CD8-positive, alpha-beta memory T cell (primary cell): ENCODE measurements at regions not wholly inside any gene's neighbourhood (a gene's known extent, or its start where the extent isn't known, plus 50 kb on each side); places are given as distances from the start of the nearest gene placed in this dataset.

ENCODE experiments used
- CTCF ChIA-PET: fragments of 350-600 bp; sonication (Branson Sonifier 250); formaldehyde crosslinking; loops from one replicate; lab custom pipeline; 2021; ENCODE audit warnings: antibody characterized with exemption; lab: Charles Lee
- POLR2A ChIA-PET: fragments of 350-600 bp; sonication (Branson Sonifier 250); formaldehyde crosslinking; loops from one replicate; lab custom pipeline; 2021; ENCODE audit warnings: antibody characterized with exemption; lab: Charles Lee
- DNase-seq, 5 donors: peaks; one replicate each; pipeline versions ENCODE4 v3.0.0 to v3.0.0-alpha.2; 2020 to 2022; ENCODE audit warnings: mixed read lengths in 1 of 5
- H3K27ac ChIP-seq: one replicate; pipeline ENCODE4 v1.7.0; 2013; ENCODE audit warnings: low read depth, mild to moderate bottlenecking, low read length, moderate library complexity
- H3K27me3 ChIP-seq: 2 replicates; pipeline ENCODE4 v1.7.0; 2013; ENCODE audit warnings: low read length, mild to moderate bottlenecking; ENCODE audit not compliant: insufficient read depth, poor library complexity, severe bottlenecking
- H3K36me3 ChIP-seq: 2 replicates; pipeline ENCODE4 v1.7.0; 2013; ENCODE audit warnings: mild to moderate bottlenecking, low read length, moderate library complexity; ENCODE audit not compliant: insufficient read depth
- H3K4me1 ChIP-seq: 2 replicates; pipeline ENCODE4 v1.7.0; 2013; ENCODE audit warnings: mild to moderate bottlenecking, low read length, moderate library complexity; ENCODE audit not compliant: insufficient read depth
- H3K4me3 ChIP-seq: 2 replicates; pipeline ENCODE4 v1.7.0; 2013; ENCODE audit warnings: mild to moderate bottlenecking, low read length
- H3K9me3 ChIP-seq: 2 replicates; pipeline ENCODE4 v1.7.0; 2013; ENCODE audit warnings: mild to moderate bottlenecking, low read length
- H3K27ac Mint-ChIP-seq, 8 donors: one replicate each; pipeline ENCODE4 v1.8.0; 2020 to 2021; ENCODE audit warnings: mixed read lengths in 8 of 8, mild to moderate bottlenecking in 6 of 8, inconsistent platforms in 3 of 8, moderate library complexity in 3 of 8
- H3K27me3 Mint-ChIP-seq, 2 donors: one replicate each; pipeline ENCODE4 v1.8.0; 2020 to 2021; ENCODE audit warnings: mixed read lengths in 2 of 2, mild to moderate bottlenecking in 1 of 2, moderate library complexity in 1 of 2
- H3K36me3 Mint-ChIP-seq, 3 donors: one replicate each; pipeline ENCODE4 v1.8.0; 2020 to 2021; ENCODE audit warnings: mixed read lengths in 3 of 3, inconsistent platforms in 1 of 3, mild to moderate bottlenecking in 1 of 3
- H3K4me1 Mint-ChIP-seq, 3 donors: one replicate each; pipeline ENCODE4 v1.8.0; 2020 to 2021; ENCODE audit warnings: mixed read lengths in 3 of 3, inconsistent platforms in 1 of 3, mild to moderate bottlenecking in 1 of 3
- H3K4me3 Mint-ChIP-seq, 7 donors: one replicate each; pipeline ENCODE4 v1.8.0; 2020 to 2021; ENCODE audit warnings: mixed read lengths in 7 of 7, mild to moderate bottlenecking in 6 of 7, moderate library complexity in 4 of 7, inconsistent platforms in 2 of 7
- H3K9me3 Mint-ChIP-seq, 5 donors: one replicate each; pipeline ENCODE4 v1.8.0; 2020 to 2022; ENCODE audit warnings: mixed read lengths in 5 of 5, mild to moderate bottlenecking in 3 of 5, moderate library complexity in 2 of 5, inconsistent platforms in 1 of 5

GRCh38 chr10:128178302-128178958 is 52.2 kb upstream of the MKI67 start:
- CTCF ChIA-PET = interaction anchor here (0.8 to 3.1 kb wide), 11 partner anchors 8 to 86 kb away, joined by 3 to 20 read pairs (median 3); no protein-coding TSS in a partner anchor
- peaks cover 26 to 48% (median 35%) of the 10 kb centered on the region in 3 donors for H3K4me1 Mint-ChIP-seq
- Histone ChIP-seq H3K36me3 (no peaks in the 10 kb centered on the region), H3K27ac (no peak overlapping the region), H3K27me3 (no peaks in the 10 kb centered on the region), H3K4me1 (peaks cover 13% of the 10 kb centered on the region), H3K9me3 (no peaks in the 10 kb centered on the region), H3K4me3 (no peak overlapping the region)
- peak overlapping the region in 2 of 8 donors; percentile 40 to 74 for H3K27ac Mint-ChIP-seq
- H3K9me3 Mint-ChIP-seq = peaks cover 8 to 20% (median 13%) of the 10 kb centered on the region in 5 donors
- peaks cover 0 to 27% (median 4%) of the 10 kb centered on the region in 3 donors for H3K36me3 Mint-ChIP-seq
- peak in 4 of 5 donors; percentile 14 to 59 (median 26) for DNase-seq
- POLR2A ChIA-PET = no interaction called here
- no peak overlapping the region for H3K4me3 Mint-ChIP-seq
- peaks cover 4 to 6% of the 10 kb centered on the region in 2 donors for H3K27me3 Mint-ChIP-seq

GRCh38 chr10:128180843-128181242 is 54.6 kb upstream of the MKI67 start:
- H3K4me1 Mint-ChIP-seq = peaks cover 30 to 61% (median 38%) of the 10 kb centered on the region in 3 donors
- H3K27ac Mint-ChIP-seq = peak overlapping the region; percentile 2 to 86 (median 68)
- peaks cover 0 to 9% (median 5%) of the 10 kb centered on the region in 5 donors for H3K9me3 Mint-ChIP-seq
- peaks cover 0 to 18% (median 0%) of the 10 kb centered on the region in 3 donors for H3K36me3 Mint-ChIP-seq
- Histone ChIP-seq H3K9me3 (no peaks in the 10 kb centered on the region), H3K27me3 (no peaks in the 10 kb centered on the region), H3K4me1 (peaks cover 13% of the 10 kb centered on the region), H3K36me3 (no peaks in the 10 kb centered on the region), H3K27ac (no peak overlapping the region), H3K4me3 (peak overlapping the region; percentile 13)
- no peaks in the 10 kb centered on the region for H3K27me3 Mint-ChIP-seq
- ChIA-PET POLR2A (no interaction called here), CTCF (interaction anchor here (1.0 to 2.5 kb wide), 5 partner anchors 21 to 144 kb away, joined by 3 to 28 read pairs (median 3); no protein-coding TSS in a partner anchor)
- peak overlapping the region; percentile 63 to 82 (median 75) for H3K4me3 Mint-ChIP-seq
- DNase-seq = peak in 3 of 5 donors; percentile 51 to 62 (median 57)

- Mint-ChIP-seq H3K9me3 (peaks cover 0 to 9% (median 5%) of the 10 kb centered on the region in 5 donors), H3K27ac (peak overlapping the region in 2 of 8 donors; percentile 7 to 13), H3K36me3 (peaks cover 0 to 18% (median 0%) of the 10 kb centered on the region in 3 donors), H3K4me3 (peak overlapping the region in 1 of 7 donors; percentile 12), H3K27me3 (peaks cover 0 to 2% of the 10 kb centered on the region in 2 donors), H3K4me1 (peaks cover 40 to 72% (median 43%) of the 10 kb centered on the region in 3 donors)
- Histone ChIP-seq H3K9me3 (no peaks in the 10 kb centered on the region), H3K27ac (no peak overlapping the region), H3K4me1 (peaks cover 20% of the 10 kb centered on the region), H3K4me3 (no peak overlapping the region), H3K36me3 (no peaks in the 10 kb centered on the region), H3K27me3 (no peaks in the 10 kb centered on the region)
- ChIA-PET POLR2A (interaction anchor here (1.2 kb wide), 1 partner anchor 24 kb away, joined by 3 read pairs; no protein-coding TSS in a partner anchor), CTCF (interaction anchor here (6.8 kb wide), 1 partner anchor 25 kb away, joined by 68 read pairs; no protein-coding TSS in a partner anchor)
- no peak for DNase-seq
Measured at GRCh38 chr10:128185627-128186026, 59.4 kb upstream of the MKI67 start.

GRCh38 chr10:128186959-128187787 is 61.0 kb upstream of the MKI67 start:
- Mint-ChIP-seq H3K27ac (peak overlapping the region; percentile 73 to 96 (median 94)), H3K4me3 (peak overlapping the region; percentile 71 to 91 (median 81)), H3K36me3 (peaks cover 0 to 18% (median 0%) of the 10 kb centered on the region in 3 donors), H3K27me3 (peaks cover 0 to 2% of the 10 kb centered on the region in 2 donors), H3K4me1 (peaks cover 27 to 56% (median 27%) of the 10 kb centered on the region in 3 donors), H3K9me3 (peaks cover 0 to 9% (median 5%) of the 10 kb centered on the region in 5 donors)
- no peaks in the 10 kb centered on the region for H3K9me3 ChIP-seq
- peak overlapping the region; percentile 27 for H3K27ac ChIP-seq
- H3K27me3 ChIP-seq = no peaks in the 10 kb centered on the region
- ChIA-PET CTCF (interaction anchor here (0.7 to 6.8 kb wide), 7 partner anchors 9 to 176 kb away, joined by 3 to 68 read pairs (median 6); no protein-coding TSS in a partner anchor), POLR2A (interaction anchor here (0.6 to 1.0 kb wide), 3 partner anchors 13 to 140 kb away, joined by 3 to 6 read pairs (median 3); no protein-coding TSS in a partner anchor)
- H3K36me3 ChIP-seq = no peaks in the 10 kb centered on the region
- peaks cover 11% of the 10 kb centered on the region for H3K4me1 ChIP-seq
- H3K4me3 ChIP-seq = peak overlapping the region; percentile 59
- DNase-seq = peak in 4 of 5 donors; percentile 7 to 54 (median 32)

- CTCF ChIA-PET = interaction anchor here (1.5 to 6.8 kb wide), 6 partner anchors 9 to 177 kb away, joined by 3 to 68 read pairs (median 6); no protein-coding TSS in a partner anchor
- H3K9me3 Mint-ChIP-seq = peaks cover 0 to 7% (median 5%) of the 10 kb centered on the region in 5 donors
- peak overlapping the region; percentile 73 to 96 (median 94) for H3K27ac Mint-ChIP-seq
- peaks cover 24 to 50% (median 27%) of the 10 kb centered on the region in 3 donors for H3K4me1 Mint-ChIP-seq
- H3K4me3 Mint-ChIP-seq = peak overlapping the region; percentile 71 to 91 (median 81)
- Histone ChIP-seq H3K4me3 (peak overlapping the region; percentile 59), H3K9me3 (no peaks in the 10 kb centered on the region), H3K27ac (peak overlapping the region; percentile 27), H3K27me3 (no peaks in the 10 kb centered on the region), H3K4me1 (peaks cover 11% of the 10 kb centered on the region), H3K36me3 (no peaks in the 10 kb centered on the region)
- H3K27me3 Mint-ChIP-seq = peaks cover 0 to 2% of the 10 kb centered on the region in 2 donors
- POLR2A ChIA-PET = interaction anchor here (0.6 to 1.0 kb wide), 3 partner anchors 13 to 140 kb away, joined by 3 to 6 read pairs (median 3); no protein-coding TSS in a partner anchor
- H3K36me3 Mint-ChIP-seq = peaks cover 0 to 15% (median 0%) of the 10 kb centered on the region in 3 donors
- DNase-seq = no peak
Measured at GRCh38 chr10:128187788-128188185, 61.6 kb upstream of the MKI67 start.

DNA sequence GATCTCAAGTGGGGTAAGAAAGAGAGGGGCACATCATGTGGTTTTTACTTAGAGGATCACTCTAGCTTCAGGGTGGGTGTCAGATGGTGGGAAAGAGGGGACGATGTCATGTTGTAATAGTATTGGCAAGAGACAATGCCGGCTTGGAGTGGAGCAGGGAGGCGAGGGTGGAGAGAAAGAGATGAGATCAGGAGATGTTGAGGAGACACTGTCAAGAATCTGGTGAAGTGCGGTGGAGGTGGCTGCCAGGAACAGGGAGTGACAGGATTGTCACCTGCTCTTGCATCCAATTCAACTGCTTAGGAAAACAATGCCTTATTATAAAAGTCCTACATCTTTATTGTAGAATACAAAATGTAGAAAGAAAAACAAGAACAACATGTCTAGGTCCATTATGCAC is 63.0 kb upstream of the MKI67 start:
- Mint-ChIP-seq H3K27ac (peak overlapping the region in 4 of 8 donors; percentile 15 to 95 (median 52)), H3K36me3 (peaks cover 0 to 3% (median 0%) of the 10 kb centered on the region in 3 donors), H3K4me1 (peaks cover 20 to 38% (median 27%) of the 10 kb centered on the region in 3 donors), H3K9me3 (no peaks in the 10 kb centered on the region), H3K4me3 (no peak overlapping the region), H3K27me3 (peaks cover 0 to 2% of the 10 kb centered on the region in 2 donors)
- Histone ChIP-seq H3K36me3 (no peaks in the 10 kb centered on the region), H3K9me3 (no peaks in the 10 kb centered on the region), H3K4me3 (no peak overlapping the region), H3K27ac (no peak overlapping the region), H3K27me3 (no peaks in the 10 kb centered on the region), H3K4me1 (peaks cover 11% of the 10 kb centered on the region)
- DNase-seq = no peak
- ChIA-PET CTCF (interaction anchor here (1.5 to 6.8 kb wide), 4 partner anchors 11 to 178 kb away, joined by 3 to 68 read pairs (median 11); no protein-coding TSS in a partner anchor), POLR2A (no interaction called here)

- no peak overlapping the region for H3K4me3 Mint-ChIP-seq
- H3K9me3 Mint-ChIP-seq = no peaks in the 10 kb centered on the region
- H3K4me1 Mint-ChIP-seq = peaks cover 17 to 25% (median 20%) of the 10 kb centered on the region in 3 donors
- Histone ChIP-seq H3K27ac (no peak overlapping the region), H3K36me3 (no peaks in the 10 kb centered on the region), H3K4me1 (peaks cover 10% of the 10 kb centered on the region), H3K9me3 (no peaks in the 10 kb centered on the region), H3K27me3 (no peaks in the 10 kb centered on the region), H3K4me3 (no peak overlapping the region)
- H3K27ac Mint-ChIP-seq = no peak overlapping the region
- H3K36me3 Mint-ChIP-seq = no peaks in the 10 kb centered on the region
- DNase-seq = no peak
- ChIA-PET POLR2A (no interaction called here), CTCF (interaction anchor here (0.9 to 3.3 kb wide), 3 partner anchors 13 to 21 kb away, joined by 3 to 16 read pairs (median 3); no protein-coding TSS in a partner anchor)
- H3K27me3 Mint-ChIP-seq = peaks cover 0 to 4% of the 10 kb centered on the region in 2 donors
Measured at GRCh38 chr10:128191847-128192246, 65.6 kb upstream of the MKI67 start.
